Right renal cortex interstitium (tissue), 3 donors: ENCODE measurements at regions not wholly inside any gene's neighbourhood (a gene's known extent, or its start where the extent isn't known, plus 50 kb on each side); places are given as distances from the start of the nearest gene placed in this dataset.
A peak's percentile ranks its signal among the peaks of the same experiment; 100 is the strongest.

Experiments used
- DNase-seq, 3 donors: peaks; one replicate each; pipeline ENCODE4 v3.0.0-alpha.2; 2013; ENCODE audit warnings: low read depth in 3 of 3, low spot score in 2 of 3

GRCh38 chr2:155350783-155351580 is 652.5 kb downstream of the KCNJ3 start:
- no peak for DNase-seq

GRCh38 chr2:155332016-155332415 is 633.5 kb downstream of the KCNJ3 start:
- DNase-seq: no peak

- no peak for DNase-seq
Observed at GRCh38 chr2:155320236-155320635, 621.7 kb downstream of the KCNJ3 start.

DNA sequence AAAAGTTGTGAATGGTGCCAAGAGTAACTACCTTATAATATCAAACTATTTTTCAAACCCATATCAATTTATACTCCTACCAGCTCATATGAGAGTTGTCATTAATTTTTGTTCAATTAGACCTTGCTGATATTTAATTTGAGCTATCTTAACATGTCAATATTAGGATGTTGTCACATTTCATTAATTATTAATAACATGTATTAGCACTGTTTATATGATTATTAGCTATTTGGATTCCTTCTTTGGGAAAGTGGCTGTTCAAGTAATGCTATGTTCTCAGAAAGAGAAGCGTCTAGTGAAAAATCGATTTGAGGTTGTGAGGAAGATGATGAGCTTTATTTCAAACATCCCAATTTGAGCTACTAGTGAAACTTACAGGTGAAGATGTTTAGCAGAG is 620.2 kb downstream of the KCNJ3 start:
- DNase-seq: no peak

DNA sequence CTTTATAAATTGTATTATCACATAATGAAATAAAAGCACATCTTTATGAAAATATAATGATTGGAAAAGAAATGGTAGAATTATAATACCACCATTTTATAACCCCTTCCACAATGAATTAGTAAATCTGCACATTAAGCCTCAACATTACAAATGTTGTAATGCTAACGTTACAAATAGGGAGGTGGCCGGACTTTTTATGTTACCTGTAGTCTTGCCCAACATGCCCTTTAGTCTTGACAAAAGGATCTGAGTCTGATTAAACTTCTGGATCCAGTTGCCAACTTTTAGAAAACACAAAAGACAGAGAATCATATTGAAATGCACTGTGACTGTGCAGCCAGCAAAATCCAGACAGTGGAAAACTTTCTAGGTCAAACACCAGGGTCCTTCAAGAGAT is 617.3 kb downstream of the KCNJ3 start:
- no peak for DNase-seq

GRCh38 chr2:155310589-155310988 is 612.1 kb downstream of the KCNJ3 start:
- DNase-seq: peak in 2 of 3 donors; percentile 1 to 10

DNA sequence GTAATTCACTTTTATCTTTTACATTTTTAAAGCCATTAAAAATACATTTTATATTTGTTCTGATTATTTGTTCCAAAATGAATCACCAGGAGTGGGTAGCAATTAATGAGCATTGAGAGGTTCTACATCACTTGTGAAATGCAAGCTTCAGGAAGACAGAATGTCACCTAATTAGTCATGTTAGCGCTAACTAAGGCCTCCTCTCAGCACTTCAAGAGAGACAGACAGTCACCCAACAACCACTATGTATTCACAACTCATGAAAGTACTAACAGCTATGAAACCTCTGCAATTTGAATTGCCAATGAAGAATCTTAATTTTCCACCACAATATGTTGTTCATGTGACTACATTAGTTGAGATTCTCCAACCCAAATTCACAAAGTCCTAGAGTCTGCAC is 611.0 kb downstream of the KCNJ3 start:
- no peak for DNase-seq

DNA sequence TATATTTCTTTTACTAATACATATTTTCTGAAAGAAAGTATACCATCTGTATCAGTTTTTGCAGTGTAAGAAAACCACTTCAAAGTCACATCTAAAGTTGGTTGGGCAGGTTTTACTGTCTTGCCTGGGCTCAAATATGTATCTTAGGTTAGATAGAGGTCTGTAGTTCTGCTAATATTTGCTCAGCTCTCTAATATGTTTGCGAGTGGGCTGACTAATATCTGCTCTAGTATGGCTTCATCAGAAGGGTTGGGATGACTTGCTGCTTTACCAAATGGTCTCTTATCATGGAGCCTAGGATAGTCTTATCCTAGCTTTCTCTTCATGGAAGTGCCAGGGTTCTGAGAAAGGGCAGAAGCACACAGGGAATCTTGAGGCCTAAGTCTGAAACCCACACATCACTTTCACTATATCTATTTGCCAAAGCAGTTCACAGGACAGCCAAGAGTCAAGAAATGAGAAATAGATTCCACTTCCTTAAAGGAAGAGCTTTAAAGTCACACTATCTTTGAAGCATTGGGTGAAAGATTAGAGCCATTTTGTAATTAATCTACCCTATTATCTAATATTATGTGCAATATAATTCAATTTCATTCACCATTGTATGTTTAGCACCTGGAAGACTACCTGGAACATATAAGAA is 610.0 kb downstream of the KCNJ3 start:
- no peak for DNase-seq

DNA sequence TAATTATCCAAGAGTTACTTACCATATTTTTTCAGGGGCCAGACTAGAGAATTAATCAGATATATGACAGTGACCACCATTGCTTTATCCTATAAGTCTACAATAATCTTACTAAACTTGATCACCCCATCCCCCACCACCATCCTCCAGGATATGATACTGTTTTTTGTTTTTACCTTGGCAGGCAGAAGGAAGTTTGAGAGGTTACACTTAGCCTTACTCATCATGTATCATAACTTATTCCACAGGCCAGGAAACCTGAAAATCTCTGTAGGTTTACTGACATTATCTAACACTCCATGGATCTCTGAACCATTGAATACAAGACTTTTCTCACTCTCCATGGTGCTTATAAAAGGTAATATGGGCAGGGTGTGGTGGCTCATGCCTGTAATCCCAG is 602.7 kb downstream of the KCNJ3 start:
- DNase-seq: no peak

GRCh38 chr2:155298001-155298400 is 599.5 kb downstream of the KCNJ3 start:
- no peak for DNase-seq

GRCh38 chr2:155294358-155294757 is 595.9 kb downstream of the KCNJ3 start:
- DNase-seq: no peak

DNA sequence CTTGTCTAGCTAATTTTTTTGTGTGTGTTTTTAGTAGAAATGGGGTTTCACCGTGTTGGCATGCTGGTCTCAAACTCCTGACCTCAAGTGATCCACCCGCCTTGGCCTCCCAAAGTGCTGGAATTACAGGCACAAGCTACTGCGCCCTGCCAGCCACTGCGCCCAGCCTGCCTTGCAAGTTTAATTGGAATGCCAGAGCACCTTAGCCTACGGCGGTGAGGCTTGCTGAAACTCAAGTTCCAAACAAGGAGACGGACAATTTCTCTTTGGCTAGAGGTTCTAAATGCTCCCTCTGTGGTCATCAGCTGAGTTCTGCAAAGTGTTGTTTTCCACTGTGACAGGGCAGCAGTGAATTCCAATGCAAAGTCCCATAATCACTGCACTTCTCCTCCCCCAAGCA is 583.4 kb downstream of the KCNJ3 start:
- DNase-seq: no peak

DNA sequence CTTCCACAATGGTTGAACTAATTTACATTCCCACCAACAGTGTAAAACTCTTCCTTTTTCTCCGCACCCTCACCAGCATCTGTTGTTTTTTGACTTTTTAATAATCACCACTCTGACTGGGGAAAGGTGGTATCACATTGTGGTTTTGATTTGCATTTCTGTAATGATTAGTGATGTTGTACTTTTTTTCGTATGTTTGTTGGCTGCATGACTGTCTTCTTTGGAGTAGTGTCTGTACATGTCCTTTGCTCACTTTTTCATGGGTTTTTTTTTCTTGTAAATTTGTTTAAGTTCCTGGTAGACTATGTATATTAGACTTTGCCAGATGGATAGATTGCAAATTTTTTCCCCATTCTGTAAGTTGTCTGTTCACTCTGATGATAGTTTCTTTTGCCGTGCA is 574.8 kb downstream of the KCNJ3 start:
- no peak for DNase-seq

- no peak for DNase-seq
Observed at GRCh38 chr2:155266583-155266982, 568.1 kb downstream of the KCNJ3 start.

DNA sequence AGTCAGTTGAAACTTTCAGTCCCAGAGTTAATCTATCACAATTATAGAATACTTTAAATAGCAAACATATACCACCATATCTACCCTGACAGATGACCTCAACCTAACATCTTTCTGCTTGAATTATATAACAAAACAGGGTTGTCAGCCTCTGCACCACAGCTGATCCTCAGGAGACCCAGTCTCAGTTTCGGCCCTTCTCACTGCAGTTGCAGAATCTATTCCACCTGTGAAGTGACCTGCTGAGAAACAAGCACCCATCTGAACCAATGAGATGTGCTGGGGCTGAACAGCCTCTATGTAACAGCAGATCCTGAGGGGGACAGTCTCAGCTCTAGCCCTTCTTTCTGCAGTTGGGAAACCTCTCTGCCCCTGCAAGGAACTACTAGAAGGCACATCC is 567.6 kb downstream of the KCNJ3 start:
- no peak for DNase-seq

- DNase-seq: no peak
Observed at GRCh38 chr2:155256803-155257202, 558.3 kb downstream of the KCNJ3 start.

GRCh38 chr2:155250800-155251199 is 552.3 kb downstream of the KCNJ3 start:
- peak in 1 of 3 donors; percentile 0 for DNase-seq

DNA sequence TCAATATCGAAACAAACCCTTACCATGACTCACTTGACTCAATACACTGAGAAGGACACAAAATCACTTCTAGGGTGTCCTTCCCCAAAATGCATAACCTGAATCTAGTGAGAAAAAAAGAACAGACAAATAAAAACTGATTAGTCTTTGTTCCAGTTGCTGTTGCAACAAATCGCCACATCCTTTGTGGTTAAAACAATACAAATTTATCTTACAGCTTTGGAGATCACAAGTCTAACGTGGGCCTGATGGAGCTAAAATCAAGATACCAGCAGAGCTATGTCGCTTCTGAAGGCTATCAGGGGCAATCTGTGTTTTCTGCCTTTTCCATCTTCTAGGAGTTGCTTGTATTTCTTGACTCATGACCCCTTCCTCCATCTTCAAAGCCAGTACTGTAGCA is 541.7 kb downstream of the KCNJ3 start:
- DNase-seq: no peak

- DNase-seq: no peak
Observed at GRCh38 chr2:155235710-155236109, 537.2 kb downstream of the KCNJ3 start.

- DNase-seq: peak in 1 of 3 donors; percentile 13
Observed at GRCh38 chr2:155223781-155224406, 525.4 kb downstream of the KCNJ3 start.

DNA sequence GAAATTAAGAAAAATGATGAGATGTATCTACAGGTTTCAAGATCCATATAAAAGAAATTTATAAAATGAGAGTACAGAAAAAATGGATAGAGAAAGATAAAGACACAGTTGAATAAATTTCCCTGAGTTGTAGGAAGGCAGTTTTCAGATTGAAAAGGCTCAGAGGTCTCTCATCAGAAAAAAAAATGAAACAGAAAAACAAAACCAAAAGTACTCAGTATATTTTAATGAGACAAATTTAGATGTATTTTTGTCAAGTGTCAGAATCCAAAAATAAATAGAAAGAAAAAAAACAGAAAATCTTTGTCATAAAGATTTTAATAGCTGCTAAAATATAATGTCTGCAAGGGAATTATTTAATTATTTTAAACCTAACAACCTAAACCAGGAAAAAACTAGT is 520.5 kb downstream of the KCNJ3 start:
- DNase-seq: no peak
